ENCODE measurements at regions not wholly inside any gene's neighbourhood (a gene's known extent, or its start where the extent isn't known, plus 50 kb on each side); places are given as distances from the start of the nearest gene placed in this dataset.

DNA sequence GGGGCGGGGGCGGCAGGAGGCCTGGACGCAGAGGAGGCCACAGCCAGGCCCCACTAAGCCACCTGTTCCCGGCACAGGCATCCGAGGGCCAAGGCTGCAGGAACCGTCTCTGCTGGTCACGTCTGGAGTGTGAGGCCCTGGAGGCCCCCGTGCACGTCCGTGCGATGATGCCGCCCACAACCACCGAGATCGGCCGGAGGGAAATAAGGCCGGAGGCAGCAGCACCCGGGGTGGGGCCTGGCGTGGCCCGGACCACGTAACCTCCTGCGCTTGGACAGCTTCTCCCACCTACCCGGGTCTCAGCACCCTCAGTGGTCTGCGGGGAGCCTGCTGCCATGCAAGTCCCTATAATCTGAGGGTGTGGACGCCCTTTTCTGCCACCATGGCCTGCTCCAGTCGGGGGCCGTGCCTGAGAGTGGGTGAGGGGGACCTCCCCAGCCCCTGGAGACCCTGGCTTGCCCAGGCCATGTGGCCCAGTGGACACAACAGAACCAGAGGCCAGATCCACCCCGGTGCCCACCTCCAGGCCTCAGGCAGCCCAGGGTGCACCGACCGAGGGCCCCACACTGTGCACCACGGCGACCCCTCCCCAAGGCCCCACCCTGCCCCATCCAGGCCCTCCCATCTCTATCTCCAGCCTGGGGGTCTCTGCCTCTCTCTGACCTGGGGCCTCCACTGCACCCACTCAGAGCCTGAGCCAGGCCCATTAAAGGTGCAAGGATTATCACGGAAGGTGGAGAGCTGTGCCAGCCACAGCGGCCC is 83.1 kb downstream of the PDGFA start:
- DNase-seq (ENCODE audit: low read depth in 4 of 4, low spot score in 1 of 4), result no peak

GRCh38 chr7:437329-438251 is 82.1 kb downstream of the PDGFA start:
- DNase-seq (ENCODE audit: low read depth in 4 of 4, low spot score in 1 of 4), result no peak

DNA sequence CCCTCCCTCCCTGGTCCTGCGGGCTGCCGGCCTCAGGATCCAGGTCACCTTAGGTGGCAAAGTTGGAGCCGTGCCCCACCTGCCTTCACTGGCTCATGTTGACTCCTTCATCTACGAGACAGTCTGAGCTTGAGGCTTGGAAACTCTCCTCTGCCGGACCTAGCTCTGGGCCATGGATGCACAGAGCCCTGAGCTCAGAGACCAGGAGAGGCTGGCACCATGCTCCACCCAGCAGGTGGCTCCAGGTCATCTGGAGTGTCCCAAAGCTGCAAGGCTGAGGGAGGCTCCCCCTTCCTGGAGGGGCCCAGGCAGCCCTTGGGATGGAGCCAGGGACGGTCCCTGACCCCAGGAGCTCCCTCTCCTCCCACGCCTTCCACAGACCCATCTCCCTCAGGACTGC is 81.3 kb downstream of the PDGFA start:
- no peak for DNase-seq (ENCODE audit: low read depth in 4 of 4, low spot score in 1 of 4)

DNA sequence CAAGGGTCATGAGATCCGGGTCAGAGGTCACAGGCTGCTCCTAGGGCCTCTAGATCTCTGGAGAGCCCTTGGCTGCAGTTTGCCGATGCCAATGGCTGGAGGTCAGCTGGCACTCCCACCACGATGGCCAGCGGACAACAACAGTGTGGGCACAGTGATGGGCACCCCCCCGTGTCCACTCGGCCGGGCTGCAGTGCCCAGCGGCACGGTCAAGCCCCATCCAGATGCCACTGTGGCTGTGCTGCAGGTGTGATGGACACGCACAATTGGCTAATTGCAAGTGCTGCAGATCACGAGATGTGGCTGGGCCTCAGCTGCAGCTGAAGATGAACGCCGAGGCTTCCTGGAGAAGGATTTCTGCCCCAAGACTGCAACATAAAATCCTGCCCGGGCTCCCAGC is 80.7 kb downstream of the PDGFA start:
- DNase-seq (ENCODE audit: low read depth in 4 of 4, low spot score in 1 of 4), result no peak

- DNase-seq (ENCODE audit: low read depth in 4 of 4, low spot score in 1 of 4), result no peak
Measured at GRCh38 chr7:440059-440749, 79.4 kb downstream of the PDGFA start.

DNA sequence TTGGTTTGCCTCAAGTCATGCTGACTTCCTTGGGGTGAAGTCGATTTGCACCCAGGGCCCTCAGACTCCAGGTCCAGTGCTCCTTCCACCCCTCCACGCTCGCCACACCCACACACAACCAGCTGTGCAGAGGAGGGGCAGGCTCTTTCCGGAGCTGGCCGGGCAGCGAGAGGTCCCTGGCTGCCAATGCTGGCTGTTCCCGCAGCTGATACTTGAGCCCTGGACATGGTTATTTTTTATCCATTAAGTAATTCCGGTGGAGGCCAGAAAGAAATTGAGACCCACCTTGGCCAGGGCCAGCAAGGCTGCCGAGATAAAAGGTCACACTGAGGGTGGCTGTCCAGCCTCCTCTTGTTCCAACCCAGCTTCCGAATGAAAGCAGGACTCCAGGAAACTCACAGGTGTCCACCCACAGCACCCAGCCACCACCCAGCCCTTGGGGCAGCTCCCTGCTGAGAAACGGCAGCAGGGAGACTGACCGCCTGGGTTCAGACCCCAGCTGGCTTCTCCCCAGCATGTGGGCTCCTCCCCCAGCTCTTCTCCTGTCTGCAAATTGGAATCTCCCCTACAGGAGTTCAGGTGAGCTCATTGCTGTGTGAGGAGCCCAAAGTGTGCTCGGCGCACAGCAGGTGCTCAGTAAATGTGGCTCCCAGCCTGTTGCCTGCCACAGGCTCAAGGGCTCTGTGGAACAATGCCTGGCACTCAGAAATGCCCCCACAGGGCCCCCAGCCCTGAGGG is 77.8 kb downstream of the PDGFA start:
- DNase-seq (ENCODE audit: low read depth in 4 of 4, low spot score in 1 of 4), result no peak

GRCh38 chr7:442457-442856 is 77.2 kb downstream of the PDGFA start:
- DNase-seq (ENCODE audit: low read depth in 4 of 4, low spot score in 1 of 4), result no peak

GRCh38 chr7:443279-443833 is 76.3 kb downstream of the PDGFA start:
- no peak for DNase-seq (ENCODE audit: low read depth in 4 of 4, low spot score in 1 of 4)

DNA sequence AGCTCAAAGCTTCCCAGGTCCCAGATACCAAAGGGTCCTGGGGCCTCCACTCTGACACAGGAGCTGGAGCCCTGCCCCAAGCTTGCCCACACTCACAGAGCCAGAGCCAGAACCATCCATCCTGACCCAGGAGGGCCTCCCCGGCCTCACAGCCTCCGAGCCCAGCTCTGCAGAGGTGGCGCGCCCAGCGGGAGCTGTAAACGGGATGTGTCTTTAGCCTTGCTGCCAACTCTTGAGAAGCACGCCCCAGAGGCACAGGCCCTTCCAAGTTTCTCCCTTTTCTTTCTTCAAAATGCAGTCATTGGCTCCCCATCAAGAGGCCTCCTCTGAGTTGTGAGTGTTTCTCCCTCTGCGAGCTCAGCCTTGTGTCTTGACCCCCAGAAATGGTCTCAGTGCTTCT is 75.0 kb downstream of the PDGFA start:
- no peak for DNase-seq (ENCODE audit: low read depth in 4 of 4, low spot score in 1 of 4)

DNA sequence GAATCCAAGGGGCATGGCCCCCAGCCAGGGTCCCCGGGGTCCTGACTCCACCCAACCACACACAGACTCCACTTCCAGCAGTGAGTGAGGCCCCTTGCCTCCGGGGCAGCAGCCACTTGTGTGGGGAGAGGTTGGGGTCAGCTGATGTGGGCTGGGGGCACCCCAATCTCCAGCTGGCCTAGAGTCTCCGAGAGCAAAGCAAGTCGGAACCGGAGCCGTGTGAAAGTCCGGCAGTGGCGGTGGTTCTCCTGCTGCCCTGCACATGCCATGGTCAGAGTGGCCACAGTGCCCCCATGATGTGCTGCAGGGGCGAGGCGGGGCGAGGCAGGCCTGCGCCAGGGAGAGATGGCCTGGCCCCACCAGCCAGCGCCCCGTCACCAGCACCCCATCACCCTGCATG is 74.6 kb downstream of the PDGFA start:
- no peak for DNase-seq (ENCODE audit: low read depth in 4 of 4, low spot score in 1 of 4)

GRCh38 chr7:445563-446288 is 73.9 kb downstream of the PDGFA start:
- DNase-seq (ENCODE audit: low read depth in 4 of 4, low spot score in 1 of 4), result no peak

DNA sequence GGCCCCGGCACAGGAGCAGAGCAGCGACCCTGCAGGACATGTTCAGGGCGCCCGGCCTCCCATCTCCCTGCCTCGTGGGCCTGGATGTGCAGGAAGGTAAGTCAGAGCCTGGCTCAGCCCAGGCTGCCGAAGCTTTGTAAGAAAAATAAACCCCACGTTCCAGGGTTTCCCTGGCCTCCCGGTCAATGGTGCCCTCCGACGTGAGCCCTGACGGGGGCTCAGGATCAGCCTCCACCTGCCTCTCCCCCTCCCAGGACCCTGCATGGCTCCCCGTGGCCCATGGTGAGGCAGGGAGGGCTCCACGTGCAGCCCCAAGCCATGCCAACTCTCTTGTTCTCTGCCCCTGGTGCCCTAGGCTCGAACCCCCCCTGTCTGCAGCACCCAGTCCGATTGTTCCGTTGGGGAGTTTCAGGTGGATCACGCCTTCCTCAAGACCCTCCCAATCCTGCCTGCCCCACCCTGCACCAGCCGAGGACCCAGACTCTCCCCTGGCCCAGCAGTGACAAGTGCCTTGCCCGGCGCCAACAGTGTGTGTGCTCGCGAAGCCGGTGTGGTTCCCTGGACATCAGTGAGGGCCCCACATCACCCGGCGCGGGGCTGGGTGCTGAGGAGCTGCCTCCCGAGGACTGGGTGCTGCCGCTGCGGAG is 73.2 kb downstream of the PDGFA start:
- DNase-seq (ENCODE audit: low read depth in 4 of 4, low spot score in 1 of 4), result no peak

Data from stimulated activated CD4-positive, alpha-beta T cell treated with anti-CD3 and anti-CD28 coated beads, Interleukin-1b, Interleukin-23, amount 100 ng/mL, for 24 hours (primary cell).